HG02970 (cell line): ENCODE measurements at regions not wholly inside any gene's neighbourhood (a gene's known extent, or its start where the extent isn't known, plus 50 kb on each side); places are given as distances from the start of the nearest gene placed in this dataset.
"Not testable (repeated sequence)": the region's sequence is repeated elsewhere in the genome, so short reads cannot be mapped to it uniquely, and the experiment has no call there.

Source experiments
- ATAC-seq: cut with Tn5 transposase; IDR thresholded peaks from one replicate; pipeline ENCODE4 v1.9.1; 2021; ENCODE audit warnings: mild to moderate bottlenecking, moderate library complexity, moderate number of reproducible peaks; ENCODE audit not compliant: unreplicated experiment, low FRiP score

- ATAC-seq: not testable (repeated sequence)
These were observed 134.1 kb upstream of the BOD1L1 start for GRCh38 chr4:13761581-13761980.

- ATAC-seq: no peak
These were observed 134.6 kb upstream of the BOD1L1 start for GRCh38 chr4:13762130-13762529.

DNA sequence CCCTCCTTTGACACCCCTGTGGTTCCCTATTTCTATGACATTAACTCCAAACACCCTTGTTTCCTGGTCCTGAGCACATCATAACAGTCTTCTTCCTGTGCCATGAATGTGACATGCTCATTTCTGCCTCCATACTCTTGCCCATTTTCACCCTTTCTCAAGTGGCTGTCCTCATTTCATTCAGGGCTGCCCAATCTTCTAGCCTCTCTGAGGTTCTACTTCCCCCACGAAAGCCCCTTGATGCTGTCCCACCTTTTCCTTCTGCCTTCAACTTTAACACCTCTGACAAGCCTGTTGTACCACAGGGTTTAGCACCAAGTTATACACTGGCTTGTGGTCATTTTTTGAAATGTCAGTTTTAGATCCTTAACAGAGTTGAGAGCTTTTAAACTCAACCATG, 136.2 kb upstream of the BOD1L1 start:
- ATAC-seq: no peak

DNA sequence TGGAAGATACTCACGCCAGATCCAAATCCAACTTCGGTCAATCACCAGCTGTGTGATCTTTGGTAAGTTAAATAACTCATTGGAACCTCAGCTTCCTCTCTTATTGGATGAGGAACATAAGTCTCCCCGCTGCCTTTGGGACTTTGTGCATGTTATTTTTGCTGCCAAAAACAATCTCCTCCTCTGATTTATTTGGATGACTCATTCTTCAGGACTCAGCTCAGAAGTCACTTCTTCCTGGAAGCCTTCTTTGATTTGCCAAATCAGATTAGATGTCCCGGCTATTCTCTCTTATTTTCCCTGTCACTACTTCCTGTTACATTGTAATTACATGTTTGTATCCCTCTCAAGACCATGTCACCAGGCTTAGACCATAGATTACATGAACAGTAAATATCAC, 138.0 kb upstream of the BOD1L1 start:
- no peak for ATAC-seq

GRCh38 chr4:13766761-13767540, 139.4 kb upstream of the BOD1L1 start:
- ATAC-seq: no peak

- no peak for ATAC-seq
These were observed 149.8 kb upstream of the BOD1L1 start for GRCh38 chr4:13777341-13777740.

DNA sequence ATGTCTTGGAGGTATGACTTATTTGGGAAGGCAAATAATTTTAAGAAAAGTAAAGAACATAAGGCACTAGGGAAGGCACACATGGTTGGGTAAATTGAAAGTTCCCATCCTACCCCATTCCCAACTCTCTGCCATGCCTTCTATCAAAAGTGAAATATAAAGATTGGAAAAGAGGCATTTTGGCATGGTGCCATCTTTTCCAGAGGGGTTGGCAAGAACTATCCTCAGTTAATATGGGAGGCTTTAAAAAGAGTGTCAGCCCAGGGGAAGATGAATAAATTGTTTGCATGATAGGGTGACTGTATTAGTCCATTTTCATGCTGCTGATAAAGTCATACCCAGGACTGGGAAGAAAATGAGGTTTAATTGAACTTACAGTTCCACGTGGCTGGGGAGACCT, 150.8 kb upstream of the BOD1L1 start:
- ATAC-seq: no peak

GRCh38 chr4:13782231-13782630, 154.7 kb upstream of the BOD1L1 start:
- no peak for ATAC-seq

- ATAC-seq: no peak
These were observed 156.4 kb upstream of the BOD1L1 start for GRCh38 chr4:13783800-13784411.

DNA sequence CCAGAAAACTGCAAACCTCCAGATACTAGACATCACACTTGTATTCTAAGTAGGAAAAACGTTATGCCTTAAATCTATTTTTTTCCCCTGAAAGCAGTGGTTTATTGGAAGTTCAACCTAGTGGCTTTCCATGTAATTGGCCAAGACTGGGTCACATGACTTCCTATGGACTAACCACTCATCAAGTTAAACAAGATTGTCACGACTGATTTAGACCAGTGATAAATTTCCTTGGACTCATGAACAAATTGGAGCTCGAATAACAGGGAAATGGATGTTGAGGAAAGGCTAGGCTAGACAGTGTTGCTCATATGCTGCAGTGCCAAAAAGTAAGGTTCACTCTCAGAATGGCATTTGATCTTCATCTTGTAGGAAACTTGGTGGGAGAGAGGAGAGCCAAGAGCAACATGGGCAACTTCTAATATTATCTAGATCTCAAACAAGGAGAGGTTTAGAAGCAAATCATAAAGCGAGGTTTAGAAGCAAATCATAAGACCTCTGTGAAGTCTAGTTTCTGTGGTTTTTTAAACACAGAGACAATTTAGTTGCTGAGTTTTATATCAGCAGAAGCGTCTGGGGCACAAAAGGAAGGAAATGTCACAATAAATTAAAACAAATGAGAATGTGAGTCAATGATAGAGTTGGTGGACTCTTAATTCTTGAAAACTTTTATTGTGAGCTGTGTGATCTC, 165.6 kb upstream of the BOD1L1 start:
- no peak for ATAC-seq

DNA sequence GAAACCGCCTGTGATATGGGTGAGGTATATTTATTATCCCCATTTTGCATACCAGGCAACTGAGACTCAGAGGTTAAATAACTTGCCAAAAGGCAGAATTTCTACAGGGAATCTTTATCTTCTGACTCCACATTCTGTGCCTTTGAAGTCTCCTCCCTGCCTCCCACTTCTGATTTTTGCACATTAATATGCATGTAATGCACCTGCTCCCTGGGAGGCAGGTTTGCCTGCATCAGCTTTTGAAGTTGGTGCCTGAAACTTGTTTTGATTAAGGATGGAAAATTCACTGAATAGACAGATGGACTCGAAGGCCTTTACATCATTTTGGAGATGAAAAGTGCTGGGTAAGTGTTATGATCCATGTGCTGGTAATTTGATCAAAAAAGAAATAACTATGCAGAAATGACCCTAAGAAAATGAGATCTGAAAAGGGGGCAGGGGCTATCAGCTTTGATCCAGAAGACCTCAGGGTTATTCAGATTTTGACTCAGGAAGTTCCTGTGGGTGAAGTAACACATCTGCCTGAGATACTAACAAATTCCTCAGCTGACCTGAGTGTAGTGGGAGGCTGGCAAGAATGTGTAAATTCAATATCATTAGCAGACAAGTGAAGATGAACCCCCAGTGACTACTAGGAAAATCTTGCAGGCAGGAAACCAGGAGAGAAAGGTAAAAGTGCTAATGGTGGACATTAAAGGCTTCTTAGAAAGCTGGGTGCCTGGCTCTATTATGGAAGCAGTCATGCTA, 167.5 kb upstream of the BOD1L1 start:
- no peak for ATAC-seq

DNA sequence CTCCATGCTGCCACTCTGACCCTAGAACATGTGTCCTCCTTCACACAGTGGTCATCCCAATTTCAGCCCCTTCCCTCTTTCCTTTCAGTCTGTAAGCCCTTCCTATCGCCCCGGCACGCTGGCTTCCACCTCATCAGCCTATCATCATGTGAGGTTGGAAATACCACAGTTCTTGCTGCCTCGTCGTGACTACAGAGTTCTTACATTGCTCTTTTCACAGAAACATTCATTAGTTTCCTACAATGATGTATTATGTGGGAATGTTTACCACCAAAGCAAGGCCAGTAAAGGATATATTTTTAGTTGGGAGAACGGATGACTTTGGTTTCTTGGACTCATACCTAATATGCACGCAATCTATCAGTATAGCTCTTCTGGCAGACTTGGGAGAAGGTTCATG, 169.5 kb upstream of the BOD1L1 start:
- no peak for ATAC-seq

GRCh38 chr4:13815231-13815630, 187.7 kb upstream of the BOD1L1 start:
- ATAC-seq: no peak

DNA sequence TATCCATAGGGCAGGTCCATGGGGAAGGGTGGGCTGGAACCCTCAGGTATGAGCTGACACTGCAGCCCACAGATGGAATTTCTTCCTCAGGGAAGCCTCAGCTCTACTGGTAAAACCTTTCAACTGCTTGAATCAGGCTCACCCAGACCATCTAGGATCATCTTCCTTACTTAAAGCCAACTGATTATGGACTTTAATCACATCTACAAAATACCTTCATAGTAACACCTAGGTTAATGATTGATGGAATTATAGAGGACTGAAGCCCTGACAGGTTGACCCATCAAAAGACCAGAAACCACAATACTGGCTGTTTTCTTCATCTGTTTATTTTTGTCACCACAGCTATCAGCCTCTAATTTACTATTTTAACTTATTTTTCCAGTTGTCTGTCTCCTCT, 188.9 kb upstream of the BOD1L1 start:
- ATAC-seq: no peak

- ATAC-seq: no peak
These were observed 194.0 kb upstream of the BOD1L1 start for GRCh38 chr4:13821522-13821921.

DNA sequence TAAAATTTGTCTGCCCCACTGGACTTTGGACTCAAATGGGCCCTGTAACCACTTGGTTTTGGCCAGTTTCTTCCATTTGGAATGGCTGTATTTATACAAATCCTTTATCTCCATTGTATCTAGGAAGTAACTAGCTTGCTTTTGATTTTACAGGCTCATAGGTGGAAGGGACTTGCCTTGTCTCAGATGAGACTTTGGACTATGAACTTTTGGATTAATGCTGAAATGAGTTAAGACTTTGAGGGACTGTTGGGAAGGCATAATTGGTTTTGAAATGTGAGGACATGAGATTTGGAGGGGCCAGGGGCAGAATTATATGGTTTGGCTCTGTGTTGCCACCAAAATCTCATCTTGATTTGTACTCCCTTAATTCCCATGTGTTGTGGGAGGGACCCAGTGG, 198.3 kb upstream of the BOD1L1 start:
- not testable (repeated sequence) for ATAC-seq

- ATAC-seq: no peak
These were observed 201.9 kb upstream of the BOD1L1 start for GRCh38 chr4:13829457-13829856.

GRCh38 chr4:13830449-13830848, 202.9 kb upstream of the BOD1L1 start:
- no peak for ATAC-seq

DNA sequence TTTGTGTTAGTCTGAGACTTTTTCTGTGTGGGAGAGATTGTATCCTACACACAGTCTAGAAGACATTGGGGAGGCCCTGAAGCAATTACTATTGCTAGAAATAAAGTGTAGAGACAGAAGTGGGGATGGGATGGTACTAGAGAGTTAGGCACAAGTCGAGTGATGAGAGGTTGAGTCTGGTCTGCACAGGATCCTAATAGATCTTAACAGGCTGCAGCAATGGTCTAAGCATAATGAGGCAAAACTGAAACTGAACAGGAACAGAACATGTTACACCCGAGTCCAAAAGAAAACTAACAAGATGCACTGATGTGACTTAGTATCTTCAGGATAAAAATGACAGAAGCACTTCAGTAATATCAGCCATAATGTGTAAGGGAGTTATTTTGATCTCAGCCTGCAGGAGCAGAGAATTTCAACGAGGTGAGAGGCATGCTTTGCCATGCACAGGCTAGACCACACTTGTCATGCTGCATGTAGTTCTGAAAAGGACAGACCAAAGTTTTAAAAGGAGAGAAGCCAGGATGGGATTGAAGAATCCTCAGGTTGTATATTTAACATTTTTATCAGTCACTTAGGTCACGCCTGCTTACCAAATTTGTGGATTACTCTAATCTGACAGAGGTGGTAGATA, 205.8 kb upstream of the BOD1L1 start:
- ATAC-seq: no peak
